ENCODE measurements at regions not wholly inside any gene's neighbourhood (a gene's known extent, or its start where the extent isn't known, plus 50 kb on each side); places are given as distances from the start of the nearest gene placed in this dataset.
"Not testable (repeated sequence)": the region's sequence is repeated elsewhere in the genome, so short reads cannot be mapped to it uniquely, and the experiment has no call there.

- no peaks in the 10 kb centered on the region for H3K4me1 Mint-ChIP-seq (ENCODE audit: low read depth)
- H3K27me3 Mint-ChIP-seq (ENCODE audit: low read depth): peaks cover 4% of the 10 kb centered on the region
- no peaks in the 10 kb centered on the region for H3K36me3 Mint-ChIP-seq (ENCODE audit: low read depth)
- H3K9me3 Mint-ChIP-seq: no peaks in the 10 kb centered on the region
- no peak overlapping the region for H3K27ac Mint-ChIP-seq
- H3K4me3 Mint-ChIP-seq: no peak overlapping the region
Observed at GRCh38 chr3:11739706-11740105, 96.0 kb upstream of the VGLL4 start.

GRCh38 chr3:11739123-11739522 lies 95.4 kb upstream of the VGLL4 start:
- Mint-ChIP-seq H3K27me3 (ENCODE audit: low read depth) (peaks cover 4% of the 10 kb centered on the region), H3K36me3 (ENCODE audit: low read depth) (no peaks in the 10 kb centered on the region), H3K4me3 (no peak overlapping the region), H3K27ac (no peak overlapping the region), H3K4me1 (ENCODE audit: low read depth) (no peaks in the 10 kb centered on the region), H3K9me3 (no peaks in the 10 kb centered on the region)

- no peaks in the 10 kb centered on the region for H3K9me3 Mint-ChIP-seq
- H3K4me3 Mint-ChIP-seq: no peak overlapping the region
- H3K27me3 Mint-ChIP-seq (ENCODE audit: low read depth): peaks cover 4% of the 10 kb centered on the region
- H3K4me1 Mint-ChIP-seq (ENCODE audit: low read depth): no peaks in the 10 kb centered on the region
- no peaks in the 10 kb centered on the region for H3K36me3 Mint-ChIP-seq (ENCODE audit: low read depth)
- no peak overlapping the region for H3K27ac Mint-ChIP-seq
Observed at GRCh38 chr3:11737742-11738141, 94.0 kb upstream of the VGLL4 start.

GRCh38 chr3:11736136-11736833 lies 92.6 kb upstream of the VGLL4 start:
- H3K36me3 Mint-ChIP-seq (ENCODE audit: low read depth): no peaks in the 10 kb centered on the region
- no peaks in the 10 kb centered on the region for H3K9me3 Mint-ChIP-seq
- H3K4me3 Mint-ChIP-seq: no peak overlapping the region
- H3K4me1 Mint-ChIP-seq (ENCODE audit: low read depth): no peaks in the 10 kb centered on the region
- H3K27me3 Mint-ChIP-seq (ENCODE audit: low read depth): peaks cover 9% of the 10 kb centered on the region
- H3K27ac Mint-ChIP-seq: no peak overlapping the region

- no peaks in the 10 kb centered on the region for H3K36me3 Mint-ChIP-seq (ENCODE audit: low read depth)
- no peaks in the 10 kb centered on the region for H3K9me3 Mint-ChIP-seq
- no peak overlapping the region for H3K27ac Mint-ChIP-seq
- peaks cover 9% of the 10 kb centered on the region for H3K27me3 Mint-ChIP-seq (ENCODE audit: low read depth)
- no peaks in the 10 kb centered on the region for H3K4me1 Mint-ChIP-seq (ENCODE audit: low read depth)
- no peak overlapping the region for H3K4me3 Mint-ChIP-seq
Observed at GRCh38 chr3:11735638-11736037, 91.9 kb upstream of the VGLL4 start.

DNA sequence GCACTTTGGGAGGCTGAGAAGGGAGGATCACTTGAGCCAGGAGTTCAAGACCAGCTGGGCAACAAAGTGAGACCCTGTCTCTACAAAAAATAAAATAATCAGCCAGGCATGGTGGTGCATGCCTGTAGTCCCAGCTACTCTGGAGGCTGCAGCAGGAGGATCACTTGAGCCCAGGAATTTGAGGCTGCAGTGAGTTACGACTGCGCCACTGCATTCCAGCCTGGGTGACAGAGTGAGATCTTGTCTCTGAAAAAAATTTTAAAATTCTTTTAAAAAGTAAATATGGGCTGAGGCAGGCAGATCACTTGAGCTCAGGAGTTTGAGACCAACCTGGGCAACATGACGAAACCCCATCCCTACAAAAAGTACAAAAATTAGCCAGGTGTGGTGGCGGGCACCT lies 91.4 kb upstream of the VGLL4 start:
- not testable (repeated sequence) for H3K4me1 Mint-ChIP-seq (ENCODE audit: low read depth); H3K27ac Mint-ChIP-seq; H3K36me3 Mint-ChIP-seq (ENCODE audit: low read depth); H3K9me3 Mint-ChIP-seq; H3K27me3 Mint-ChIP-seq (ENCODE audit: low read depth); H3K4me3 Mint-ChIP-seq

DNA sequence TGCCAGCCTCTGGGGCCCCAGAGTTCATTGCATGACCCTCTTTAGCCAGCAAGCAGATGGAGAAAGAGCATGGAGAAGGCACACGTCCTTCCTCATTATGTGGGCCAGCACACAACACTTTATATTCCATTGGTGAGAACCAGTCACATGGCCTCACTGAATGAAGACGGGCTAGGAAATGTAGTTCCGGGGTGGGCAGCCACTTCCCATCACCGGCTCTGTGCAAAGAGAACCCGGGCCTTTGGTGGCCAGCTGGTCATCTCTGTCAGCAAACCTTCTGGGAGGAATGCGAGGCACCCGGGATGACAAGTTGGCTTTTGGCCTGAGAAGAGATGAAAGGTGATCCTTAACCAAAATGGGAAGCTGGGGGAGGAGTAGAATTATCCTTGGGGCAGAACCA lies 90.2 kb upstream of the VGLL4 start:
- Mint-ChIP-seq H3K9me3 (no peaks in the 10 kb centered on the region), H3K27me3 (ENCODE audit: low read depth) (peaks cover 9% of the 10 kb centered on the region), H3K4me1 (ENCODE audit: low read depth) (no peaks in the 10 kb centered on the region), H3K4me3 (no peak overlapping the region), H3K36me3 (ENCODE audit: low read depth) (no peaks in the 10 kb centered on the region), H3K27ac (no peak overlapping the region)

DNA sequence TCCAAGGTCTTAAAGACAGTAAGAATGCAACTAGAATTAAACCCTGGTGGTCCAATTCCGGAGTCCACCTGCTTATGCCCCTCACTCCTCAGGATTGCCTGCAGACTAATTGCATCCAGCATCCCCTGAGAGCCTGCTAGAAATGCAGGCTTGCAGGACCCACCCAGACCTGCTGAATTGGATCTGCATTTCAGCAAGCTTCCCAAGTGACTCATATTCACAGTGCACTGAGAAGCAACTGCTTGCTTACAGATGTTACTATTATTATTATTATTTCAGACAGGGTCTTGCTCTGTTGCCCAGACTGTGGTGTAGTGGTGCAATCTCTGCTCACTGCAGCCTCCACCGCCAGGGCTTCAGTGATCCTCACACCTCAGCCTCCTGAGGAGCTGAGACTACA lies 83.5 kb upstream of the VGLL4 start:
- Mint-ChIP-seq H3K4me3 (no peak overlapping the region), H3K36me3 (ENCODE audit: low read depth) (no peaks in the 10 kb centered on the region), H3K4me1 (ENCODE audit: low read depth) (peaks cover 4% of the 10 kb centered on the region), H3K27ac (no peak overlapping the region), H3K9me3 (no peaks in the 10 kb centered on the region), H3K27me3 (ENCODE audit: low read depth) (peaks cover 22% of the 10 kb centered on the region)

DNA sequence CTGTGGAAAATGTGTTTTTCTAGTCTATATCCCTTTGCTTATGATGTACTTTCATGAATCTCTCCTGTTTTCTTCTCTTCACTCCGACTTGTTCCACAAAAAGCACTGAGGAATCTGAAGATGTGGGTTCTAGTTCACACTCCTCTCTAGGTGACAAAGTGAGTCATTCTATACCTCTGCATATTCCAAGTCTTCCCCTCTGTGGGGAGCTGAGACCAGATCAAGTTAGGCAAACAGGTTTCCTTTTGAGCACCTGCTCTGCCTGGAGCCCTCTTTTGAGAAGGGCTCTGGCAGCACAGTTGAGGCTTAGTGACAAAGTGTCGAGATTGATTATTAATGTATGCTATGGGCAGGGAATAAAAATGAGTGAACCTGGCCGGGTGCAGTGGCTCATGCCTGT lies 82.4 kb upstream of the VGLL4 start:
- Mint-ChIP-seq H3K4me1 (ENCODE audit: low read depth) (peaks cover 4% of the 10 kb centered on the region), H3K36me3 (ENCODE audit: low read depth) (no peaks in the 10 kb centered on the region), H3K4me3 (no peak overlapping the region), H3K27me3 (ENCODE audit: low read depth) (peaks cover 32% of the 10 kb centered on the region), H3K9me3 (no peaks in the 10 kb centered on the region), H3K27ac (no peak overlapping the region)

GRCh38 chr3:11725340-11725641 lies 81.6 kb upstream of the VGLL4 start:
- H3K27ac Mint-ChIP-seq, H3K4me3 Mint-ChIP-seq: not testable (repeated sequence)
- peaks cover 11% of the 10 kb centered on the region for H3K4me1 Mint-ChIP-seq (ENCODE audit: low read depth)

DNA sequence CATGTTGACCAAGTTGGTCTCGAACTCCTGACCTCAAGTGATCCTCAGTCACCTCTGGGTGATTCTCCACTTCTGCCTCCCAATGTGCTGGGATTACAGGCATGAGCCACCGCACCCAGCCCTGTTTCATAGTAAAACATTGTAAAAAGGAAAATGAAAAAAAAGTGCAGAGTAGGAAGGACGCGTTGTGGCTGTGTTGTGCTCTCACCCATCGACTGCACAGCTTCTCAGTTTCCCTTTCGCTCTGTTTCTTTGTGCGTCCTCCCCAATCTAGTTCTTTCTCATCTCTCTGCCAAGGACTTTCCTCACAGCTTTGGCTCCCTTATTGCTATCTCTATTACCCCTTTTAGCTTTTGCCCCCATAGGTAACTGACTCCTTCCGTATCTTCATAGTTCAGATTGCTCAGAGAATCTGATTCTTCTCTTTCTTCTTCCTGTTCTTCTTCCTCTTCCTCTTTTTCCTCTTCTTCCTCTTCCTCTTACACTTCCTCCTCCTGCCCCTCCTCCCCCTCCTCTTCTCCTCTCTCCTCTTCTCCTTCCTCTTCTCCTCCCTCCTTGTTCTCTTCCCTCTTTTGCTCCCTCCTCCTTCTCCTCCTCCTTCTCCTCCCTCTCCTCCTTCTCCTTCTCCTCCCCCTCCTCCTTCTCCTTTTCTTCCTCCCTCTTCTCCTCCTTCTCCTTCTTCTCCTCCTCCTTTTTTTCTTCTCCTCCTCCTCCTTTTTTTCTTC lies 81.1 kb upstream of the VGLL4 start:
- Mint-ChIP-seq H3K27ac (no peak overlapping the region), H3K9me3 (no peaks in the 10 kb centered on the region), H3K4me3 (no peak overlapping the region)

More at GRCh38 chr3:11725340-11725641, 81.6 kb upstream of the VGLL4 start:
- H3K36me3 Mint-ChIP-seq (ENCODE audit: low read depth); H3K9me3 Mint-ChIP-seq: not testable (repeated sequence)
- H3K27me3 Mint-ChIP-seq (ENCODE audit: low read depth): peaks cover 41% of the 10 kb centered on the region

DNA sequence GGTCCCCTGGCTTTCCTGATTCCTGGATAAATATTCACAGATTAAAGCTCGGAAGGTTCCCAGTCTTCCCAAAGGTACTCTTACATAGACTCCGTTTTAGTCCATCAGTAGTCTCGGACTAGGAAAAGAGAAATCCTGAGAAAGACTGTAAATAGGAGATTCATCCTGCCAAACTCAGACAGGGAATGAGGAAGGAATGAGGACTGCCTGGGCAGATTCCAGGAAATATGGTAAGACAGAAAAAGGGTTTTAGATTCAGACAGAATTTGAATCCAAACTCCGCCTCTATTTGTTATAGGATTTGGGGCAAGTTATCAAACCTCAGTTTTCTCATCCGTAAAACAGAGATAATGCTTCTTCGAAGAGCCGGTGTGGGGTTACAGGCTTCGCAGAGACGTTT lies 77.8 kb upstream of the VGLL4 start:
- Mint-ChIP-seq H3K9me3 (no peaks in the 10 kb centered on the region), H3K4me3 (no peak overlapping the region), H3K27me3 (ENCODE audit: low read depth) (peaks cover 48% of the 10 kb centered on the region), H3K4me1 (ENCODE audit: low read depth) (peaks cover 24% of the 10 kb centered on the region), H3K36me3 (ENCODE audit: low read depth) (no peaks in the 10 kb centered on the region), H3K27ac (no peak overlapping the region)

More for the DNA sequence above, 81.1 kb upstream of the VGLL4 start:
- Mint-ChIP-seq H3K36me3 (ENCODE audit: low read depth) (no peaks in the 10 kb centered on the region), H3K27me3 (ENCODE audit: low read depth) (peaks cover 42% of the 10 kb centered on the region), H3K4me1 (ENCODE audit: low read depth) (peaks cover 11% of the 10 kb centered on the region)

- no peaks in the 10 kb centered on the region for H3K9me3 Mint-ChIP-seq
- H3K4me3 Mint-ChIP-seq: peak overlapping the region; percentile 85
- H3K27ac Mint-ChIP-seq: no peak overlapping the region
- peaks cover 45% of the 10 kb centered on the region for H3K27me3 Mint-ChIP-seq (ENCODE audit: low read depth)
- peaks cover 24% of the 10 kb centered on the region for H3K4me1 Mint-ChIP-seq (ENCODE audit: low read depth)
- no peaks in the 10 kb centered on the region for H3K36me3 Mint-ChIP-seq (ENCODE audit: low read depth)
Observed at GRCh38 chr3:11720917-11721411, 77.2 kb upstream of the VGLL4 start.

DNA sequence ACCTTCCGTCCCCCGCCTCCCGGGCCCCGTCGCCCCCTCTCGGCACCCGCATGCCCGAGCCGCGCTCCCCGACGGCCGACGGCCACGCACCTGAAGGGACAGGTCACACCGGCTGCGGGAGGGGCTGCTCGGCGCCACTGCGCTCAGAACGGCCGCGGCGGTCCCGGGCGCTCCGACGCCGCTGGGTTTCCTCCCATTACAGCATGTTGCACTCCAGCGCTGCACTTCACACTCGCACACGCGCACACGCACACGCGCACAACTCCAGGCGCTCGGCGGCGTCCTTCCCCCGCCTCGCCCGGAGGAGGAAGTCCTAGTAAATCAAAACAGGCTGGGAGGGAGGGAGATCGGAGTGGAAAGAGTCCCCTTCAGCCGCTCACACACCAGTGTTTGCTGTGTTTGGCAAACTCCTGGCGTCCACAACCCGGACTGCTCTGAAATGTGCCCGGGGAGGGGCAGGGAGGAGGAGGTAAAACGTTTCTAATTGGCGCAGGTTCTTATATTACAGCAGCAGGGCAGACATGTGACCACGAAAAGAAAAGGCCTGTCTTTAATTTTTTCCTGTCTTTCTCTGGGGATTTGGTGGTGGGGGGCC lies 76.7 kb upstream of the VGLL4 start:
- Mint-ChIP-seq H3K36me3 (ENCODE audit: low read depth) (no peaks in the 10 kb centered on the region), H3K4me1 (ENCODE audit: low read depth) (peaks cover 24% of the 10 kb centered on the region), H3K4me3 (peak overlapping the region; percentile 85), H3K27me3 (ENCODE audit: low read depth) (peaks cover 43% of the 10 kb centered on the region), H3K9me3 (no peaks in the 10 kb centered on the region), H3K27ac (peak overlapping the region; percentile 24)

All from T-helper 1 cell treated with Interleukin-12 subunit alpha and Interleukin-12 subunit beta and Interleukin-4 antibody, amounts not matched to agents 30 μg/mL and 1 μg/mL, for 36 hours (primary cell).